Testis (tissue), 2 donors: ENCODE measurements at regions not wholly inside any gene's neighbourhood (a gene's known extent, or its start where the extent isn't known, plus 50 kb on each side); places are given as distances from the start of the nearest gene placed in this dataset.

ENCODE experiments used
- POLR2A ChIP-seq: fragments of 450-650 bp; IDR thresholded peaks from one replicate; pipeline ENCODE4 v1.6.1; 2017; ENCODE audit warnings: antibody characterized with exemption, mild to moderate bottlenecking, moderate library complexity
- TF ChIP-seq, protein P1 (sequence below), 3 experiments: fragments of 450-650 bp in 2 of 3; fragments of 200-600 bp in 1 of 3; sonication (generic) in 1 of 3; IDR thresholded peaks; one replicate each; pipeline ENCODE4 v1.5.1; 2016 to 2019; ENCODE audit warnings: antibody characterized with exemption in 3 of 3, mild to moderate bottlenecking in 2 of 3, moderate library complexity in 1 of 3

- TF ChIP-seq, protein P1, sequence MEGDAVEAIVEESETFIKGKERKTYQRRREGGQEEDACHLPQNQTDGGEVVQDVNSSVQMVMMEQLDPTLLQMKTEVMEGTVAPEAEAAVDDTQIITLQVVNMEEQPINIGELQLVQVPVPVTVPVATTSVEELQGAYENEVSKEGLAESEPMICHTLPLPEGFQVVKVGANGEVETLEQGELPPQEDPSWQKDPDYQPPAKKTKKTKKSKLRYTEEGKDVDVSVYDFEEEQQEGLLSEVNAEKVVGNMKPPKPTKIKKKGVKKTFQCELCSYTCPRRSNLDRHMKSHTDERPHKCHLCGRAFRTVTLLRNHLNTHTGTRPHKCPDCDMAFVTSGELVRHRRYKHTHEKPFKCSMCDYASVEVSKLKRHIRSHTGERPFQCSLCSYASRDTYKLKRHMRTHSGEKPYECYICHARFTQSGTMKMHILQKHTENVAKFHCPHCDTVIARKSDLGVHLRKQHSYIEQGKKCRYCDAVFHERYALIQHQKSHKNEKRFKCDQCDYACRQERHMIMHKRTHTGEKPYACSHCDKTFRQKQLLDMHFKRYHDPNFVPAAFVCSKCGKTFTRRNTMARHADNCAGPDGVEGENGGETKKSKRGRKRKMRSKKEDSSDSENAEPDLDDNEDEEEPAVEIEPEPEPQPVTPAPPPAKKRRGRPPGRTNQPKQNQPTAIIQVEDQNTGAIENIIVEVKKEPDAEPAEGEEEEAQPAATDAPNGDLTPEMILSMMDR (IDR thresholded peaks at IDR 0.05): no peak
- no peak for TF ChIP-seq POLR2A
Measured at GRCh38 chr5:165184183-165184582, 1678.8 kb downstream of the MAT2B start.
